WTC11 (cell line): ENCODE measurements at regions not wholly inside any gene's neighbourhood (a gene's known extent, or its start where the extent isn't known, plus 50 kb on each side); places are given as distances from the start of the nearest gene placed in this dataset.
A peak's percentile ranks its signal among the peaks of the same experiment; 100 is the strongest.

Experiments used
- ATAC-seq: fragments of 200-7000 bp; cut with Tn5 transposase; 2 replicates; pipeline ENCODE4 v1.10.0; 2021; ENCODE audit warnings: mild to moderate bottlenecking, moderate library complexity
- CTCF ChIA-PET: fragments of 300-600 bp; sonication (Branson Sonifier 250); formaldehyde crosslinking; loops from one replicate; lab custom pipeline; 2021; ENCODE audit warnings: antibody characterized with exemption; lab: Charles Lee
- POLR2A ChIA-PET: fragments of 350-600 bp; sonication (Branson Sonifier 250); formaldehyde crosslinking; loops from one replicate; lab custom pipeline; 2021; ENCODE audit warnings: antibody characterized with exemption; lab: Charles Lee
- DNase-seq: peaks from one replicate; pipeline ENCODE4 v3.0.0; 2021; ENCODE audit warnings: low spot score
- H3K27ac Mint-ChIP-seq: 2 replicates; pipeline ENCODE4 v1.8.0; 2021; ENCODE audit warnings: mixed read lengths
- H3K27me3 Mint-ChIP-seq: 2 replicates; pipeline ENCODE4 v1.8.0; 2021; ENCODE audit warnings: low read depth, mild to moderate bottlenecking, moderate library complexity, mixed read lengths
- H3K36me3 Mint-ChIP-seq: 2 replicates; pipeline ENCODE4 v1.8.0; 2021; ENCODE audit warnings: mixed read lengths
- H3K4me1 Mint-ChIP-seq: 2 replicates; pipeline ENCODE4 v1.8.0; 2022; ENCODE audit warnings: mixed read lengths
- H3K4me3 Mint-ChIP-seq: 2 replicates; pipeline ENCODE4 v1.8.0; 2021; ENCODE audit warnings: mild to moderate bottlenecking, moderate library complexity, mixed read lengths
- H3K9me3 Mint-ChIP-seq: 2 replicates; pipeline ENCODE4 v1.8.0; 2021; ENCODE audit warnings: mixed read lengths
- ESRRA ChIP-seq: sonication (generic); formaldehyde crosslinking; IDR thresholded peaks from 2 replicates; pipeline ENCODE4 v1.8.1; 2022; ENCODE audit warnings: mild to moderate bottlenecking, missing genetic modification reagents, borderline replicate concordance
- ETV6 ChIP-seq: sonication (generic); formaldehyde crosslinking; IDR thresholded peaks from 2 replicates; pipeline ENCODE4 v1.8.1; 2022; ENCODE audit warnings: mild to moderate bottlenecking, missing genetic modification reagents
- GABPB1 ChIP-seq: sonication (generic); formaldehyde crosslinking; IDR thresholded peaks from 2 replicates; pipeline ENCODE4 v1.8.1; 2023; ENCODE audit warnings: mild to moderate bottlenecking, missing genetic modification reagents
- GTF2I ChIP-seq: fragments of 250-450 bp; sonication (Bioruptor Pico); conservative IDR thresholded peaks from 2 replicates; pipeline ENCODE4 v1.4.0; 2021; ENCODE audit warnings: mild to moderate bottlenecking
- JUN ChIP-seq: sonication (generic); formaldehyde crosslinking; IDR thresholded peaks from 2 replicates; pipeline ENCODE4 v1.8.0; 2023; ENCODE audit warnings: mild to moderate bottlenecking, missing genetic modification reagents
- MYBL2 ChIP-seq: sonication (generic); formaldehyde crosslinking; IDR thresholded peaks from 2 replicates; pipeline ENCODE4 v1.8.1; 2023; ENCODE audit warnings: mild to moderate bottlenecking, moderate library complexity, missing genetic modification reagents
- RORB ChIP-seq: fragments of 250-450 bp; sonication (Bioruptor Pico); IDR thresholded peaks from 2 replicates; pipeline ENCODE4 v1.9.0; 2021; ENCODE audit warnings: mild to moderate bottlenecking
- ZNF317 ChIP-seq: sonication (generic); formaldehyde crosslinking; IDR thresholded peaks from 2 replicates; pipeline ENCODE4 v1.8.1; 2023; ENCODE audit warnings: low read depth, mild to moderate bottlenecking, moderate library complexity, missing genetic modification reagents, borderline replicate concordance
- ZNF416 ChIP-seq: fragments of 250-450 bp; sonication (Bioruptor Pico); IDR thresholded peaks from 2 replicates; pipeline ENCODE4 v1.9.0; 2021; ENCODE audit warnings: mild to moderate bottlenecking, inconsistent platforms
- ZNF423 ChIP-seq: fragments of 250-450 bp; sonication (Bioruptor Pico); IDR thresholded peaks from 2 replicates; pipeline ENCODE4 v2.1.2; 2022; ENCODE audit warnings: mild to moderate bottlenecking, moderate library complexity
- TF ChIP-seq, protein P1 (sequence below): sonication (generic); formaldehyde crosslinking; conservative IDR thresholded peaks from 2 replicates; pipeline ENCODE4 v1.8.1; 2023; ENCODE audit warnings: mild to moderate bottlenecking, low read depth, missing genetic modification reagents, moderate library complexity
- TF ChIP-seq, protein P2 (sequence below): sonication (generic); formaldehyde crosslinking; IDR thresholded peaks from 2 replicates; pipeline ENCODE4 v1.8.1; 2022; ENCODE audit warnings: missing genetic modification reagents, borderline replicate concordance
- TF ChIP-seq, protein P3 (sequence below): sonication (generic); formaldehyde crosslinking; conservative IDR thresholded peaks from 2 replicates; pipeline ENCODE4 v1.8.1; 2022; ENCODE audit warnings: mild to moderate bottlenecking, missing genetic modification reagents
- TF ChIP-seq, protein P4 (sequence below): sonication (generic); formaldehyde crosslinking; IDR thresholded peaks from 2 replicates; pipeline ENCODE4 v1.8.1; 2023; ENCODE audit warnings: mild to moderate bottlenecking, missing genetic modification reagents, moderate library complexity
- TF ChIP-seq, protein P5 (sequence below): sonication (generic); formaldehyde crosslinking; IDR thresholded peaks from 2 replicates; pipeline ENCODE4 v1.8.1; 2023; ENCODE audit warnings: mild to moderate bottlenecking, missing genetic modification reagents
- TF ChIP-seq, protein P6 (sequence below): sonication (generic); formaldehyde crosslinking; IDR thresholded peaks from 2 replicates; pipeline ENCODE4 v1.8.1; 2023; ENCODE audit warnings: mild to moderate bottlenecking, missing genetic modification reagents, borderline replicate concordance
- TF ChIP-seq, protein P7 (sequence below): sonication (generic); formaldehyde crosslinking; IDR thresholded peaks from 2 replicates; pipeline ENCODE4 v1.8.1; 2023; ENCODE audit warnings: mild to moderate bottlenecking, missing genetic modification reagents

DNA sequence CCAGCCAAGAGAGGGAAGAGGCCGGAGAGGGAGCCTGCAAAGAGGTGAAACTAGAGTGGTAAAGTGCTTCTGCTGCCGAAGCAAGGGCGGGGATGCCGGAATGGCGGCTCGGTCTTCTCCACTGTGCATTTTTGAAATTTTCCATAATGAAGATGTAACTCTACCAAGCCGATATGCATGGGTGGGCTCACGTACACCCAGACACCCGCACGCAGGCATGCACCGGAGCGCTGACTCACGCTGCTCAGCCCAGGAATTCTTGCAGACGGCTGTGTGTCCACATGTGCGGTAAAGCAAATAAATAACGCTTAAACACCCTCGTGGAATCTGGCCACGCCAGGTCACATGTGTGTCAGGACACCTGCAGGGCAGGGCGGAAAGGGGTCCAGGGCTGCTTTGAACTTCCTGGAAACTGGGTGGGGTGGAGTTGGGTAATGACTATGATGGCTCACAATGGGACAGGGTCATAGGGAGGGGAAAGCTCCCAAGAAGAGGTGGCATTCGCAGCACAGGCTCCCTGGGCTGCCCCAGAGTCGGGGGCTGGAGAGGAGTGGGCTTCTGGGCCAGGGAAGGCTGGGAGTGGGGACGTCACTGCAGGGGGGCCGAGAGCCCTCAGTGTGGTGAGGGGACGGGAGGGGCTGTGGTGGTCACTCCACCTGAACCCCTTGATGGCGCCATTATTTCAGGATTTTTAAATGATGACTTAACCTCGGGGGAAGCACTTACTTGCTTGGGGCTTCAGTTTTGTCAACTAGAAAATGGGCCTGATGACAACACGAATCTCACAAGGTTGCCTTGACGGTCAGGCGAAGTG is 265.5 kb downstream of the PARN start:
- H3K9me3 Mint-ChIP-seq = no peaks in the 10 kb centered on the region
- no peak overlapping the region; the same call in 1 of the 2 replicates for H3K27ac Mint-ChIP-seq
- peaks cover 8% of the 10 kb centered on the region; the same call in 1 of the 2 replicates for H3K4me1 Mint-ChIP-seq
- peak; percentile 30 for DNase-seq
- no peaks in the 10 kb centered on the region for H3K27me3 Mint-ChIP-seq
- no peak overlapping the region for H3K4me3 Mint-ChIP-seq
- TF ChIP-seq, protein P1, sequence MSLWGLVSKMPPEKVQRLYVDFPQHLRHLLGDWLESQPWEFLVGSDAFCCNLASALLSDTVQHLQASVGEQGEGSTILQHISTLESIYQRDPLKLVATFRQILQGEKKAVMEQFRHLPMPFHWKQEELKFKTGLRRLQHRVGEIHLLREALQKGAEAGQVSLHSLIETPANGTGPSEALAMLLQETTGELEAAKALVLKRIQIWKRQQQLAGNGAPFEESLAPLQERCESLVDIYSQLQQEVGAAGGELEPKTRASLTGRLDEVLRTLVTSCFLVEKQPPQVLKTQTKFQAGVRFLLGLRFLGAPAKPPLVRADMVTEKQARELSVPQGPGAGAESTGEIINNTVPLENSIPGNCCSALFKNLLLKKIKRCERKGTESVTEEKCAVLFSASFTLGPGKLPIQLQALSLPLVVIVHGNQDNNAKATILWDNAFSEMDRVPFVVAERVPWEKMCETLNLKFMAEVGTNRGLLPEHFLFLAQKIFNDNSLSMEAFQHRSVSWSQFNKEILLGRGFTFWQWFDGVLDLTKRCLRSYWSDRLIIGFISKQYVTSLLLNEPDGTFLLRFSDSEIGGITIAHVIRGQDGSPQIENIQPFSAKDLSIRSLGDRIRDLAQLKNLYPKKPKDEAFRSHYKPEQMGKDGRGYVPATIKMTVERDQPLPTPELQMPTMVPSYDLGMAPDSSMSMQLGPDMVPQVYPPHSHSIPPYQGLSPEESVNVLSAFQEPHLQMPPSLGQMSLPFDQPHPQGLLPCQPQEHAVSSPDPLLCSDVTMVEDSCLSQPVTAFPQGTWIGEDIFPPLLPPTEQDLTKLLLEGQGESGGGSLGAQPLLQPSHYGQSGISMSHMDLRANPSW (CRISPR knock-in tag) = no peak
- TF ChIP-seq GABPB1 (CRISPR knock-in tag) (peak; percentile 85), GTF2I (CRISPR knock-in tag) (no peak), ZNF416 (no peak), ZNF423 (CRISPR knock-in tag) (no peak)
- TF ChIP-seq, protein P2, sequence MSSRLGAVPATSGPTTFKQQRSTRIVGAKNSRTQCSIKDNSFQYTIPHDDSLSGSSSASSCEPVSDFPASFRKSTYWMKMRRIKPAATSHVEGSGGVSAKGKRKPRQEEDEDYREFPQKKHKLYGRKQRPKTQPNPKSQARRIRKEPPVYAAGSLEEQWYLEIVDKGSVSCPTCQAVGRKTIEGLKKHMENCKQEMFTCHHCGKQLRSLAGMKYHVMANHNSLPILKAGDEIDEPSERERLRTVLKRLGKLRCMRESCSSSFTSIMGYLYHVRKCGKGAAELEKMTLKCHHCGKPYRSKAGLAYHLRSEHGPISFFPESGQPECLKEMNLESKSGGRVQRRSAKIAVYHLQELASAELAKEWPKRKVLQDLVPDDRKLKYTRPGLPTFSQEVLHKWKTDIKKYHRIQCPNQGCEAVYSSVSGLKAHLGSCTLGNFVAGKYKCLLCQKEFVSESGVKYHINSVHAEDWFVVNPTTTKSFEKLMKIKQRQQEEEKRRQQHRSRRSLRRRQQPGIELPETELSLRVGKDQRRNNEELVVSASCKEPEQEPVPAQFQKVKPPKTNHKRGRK (CRISPR knock-in tag) = no peak
- ATAC-seq = peak; percentile 48
- ChIA-PET POLR2A (no interaction called here), CTCF (no interaction called here)
- no peaks in the 10 kb centered on the region for H3K36me3 Mint-ChIP-seq

DNA sequence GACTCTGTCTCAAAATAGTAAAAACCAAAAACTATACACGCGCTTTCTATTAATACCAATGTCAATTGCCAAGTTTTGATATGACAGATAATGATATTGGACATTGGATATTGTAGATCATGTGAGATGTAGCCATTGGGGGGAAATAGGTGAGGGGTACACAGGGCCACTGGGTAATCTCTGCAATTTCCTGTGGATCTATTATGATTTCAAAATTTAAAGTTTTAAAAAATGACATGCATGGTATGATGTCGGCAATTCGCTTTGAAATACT is 266.0 kb downstream of the PARN start:
- POLR2A ChIA-PET = no interaction called here
- TF ChIP-seq JUN (CRISPR knock-in tag) = no peak
- TF ChIP-seq, protein P3, sequence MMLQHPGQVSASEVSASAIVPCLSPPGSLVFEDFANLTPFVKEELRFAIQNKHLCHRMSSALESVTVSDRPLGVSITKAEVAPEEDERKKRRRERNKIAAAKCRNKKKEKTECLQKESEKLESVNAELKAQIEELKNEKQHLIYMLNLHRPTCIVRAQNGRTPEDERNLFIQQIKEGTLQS (CRISPR knock-in tag) = no peak
- H3K27ac Mint-ChIP-seq = no peak overlapping the region
- no peak for DNase-seq
- H3K4me1 Mint-ChIP-seq = peaks cover 8% of the 10 kb centered on the region; the same call in 1 of the 2 replicates
- no peaks in the 10 kb centered on the region for H3K27me3 Mint-ChIP-seq
- H3K4me3 Mint-ChIP-seq = no peak overlapping the region
- CTCF ChIA-PET = no interaction called here
- H3K36me3 Mint-ChIP-seq = no peaks in the 10 kb centered on the region
- H3K9me3 Mint-ChIP-seq = no peaks in the 10 kb centered on the region
- ATAC-seq = no peak

DNA sequence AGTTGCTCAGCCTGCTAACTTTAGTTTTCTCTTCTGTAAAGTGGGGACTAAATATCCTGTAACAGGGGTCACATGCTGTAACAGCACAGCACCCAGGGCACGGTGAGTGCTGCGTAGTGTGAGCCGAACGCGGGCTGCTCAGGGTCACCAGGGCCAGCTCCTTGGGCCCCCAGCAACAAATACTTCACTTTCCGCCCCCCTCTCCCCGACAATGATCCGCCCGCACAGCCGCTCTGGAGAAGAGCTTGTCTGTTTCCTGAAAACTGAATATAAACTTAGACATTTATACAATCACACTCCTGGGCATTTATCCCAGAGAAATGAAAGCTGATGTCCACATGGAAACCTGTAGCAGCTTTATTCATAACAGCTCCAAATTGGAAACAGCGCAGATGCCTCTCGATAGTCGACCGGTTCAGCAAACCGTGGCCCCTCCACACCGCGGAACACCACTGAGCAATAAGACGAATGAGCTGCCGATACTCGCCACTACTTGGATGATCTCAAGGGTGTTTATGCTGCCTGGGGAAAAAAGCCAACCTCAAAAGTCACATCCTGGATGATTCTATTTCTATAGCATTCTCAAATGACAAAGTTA is 267.2 kb downstream of the PARN start:
- no peak for DNase-seq
- ChIA-PET CTCF (interaction anchor here (0.6 to 1.5 kb wide), 2 partner anchors 14 to 63 kb away, joined by 3 to 4 read pairs; no protein-coding TSS in a partner anchor), POLR2A (no interaction called here)
- H3K9me3 Mint-ChIP-seq = no peaks in the 10 kb centered on the region
- no peak overlapping the region for H3K4me3 Mint-ChIP-seq
- H3K4me1 Mint-ChIP-seq = peaks cover 8% of the 10 kb centered on the region; the same call in 1 of the 2 replicates
- no peak overlapping the region for H3K27ac Mint-ChIP-seq
- ATAC-seq = no peak
- H3K27me3 Mint-ChIP-seq = no peaks in the 10 kb centered on the region
- H3K36me3 Mint-ChIP-seq = no peaks in the 10 kb centered on the region
- TF ChIP-seq MYBL2 (CRISPR knock-in tag) = no peak
- TF ChIP-seq, protein P4, sequence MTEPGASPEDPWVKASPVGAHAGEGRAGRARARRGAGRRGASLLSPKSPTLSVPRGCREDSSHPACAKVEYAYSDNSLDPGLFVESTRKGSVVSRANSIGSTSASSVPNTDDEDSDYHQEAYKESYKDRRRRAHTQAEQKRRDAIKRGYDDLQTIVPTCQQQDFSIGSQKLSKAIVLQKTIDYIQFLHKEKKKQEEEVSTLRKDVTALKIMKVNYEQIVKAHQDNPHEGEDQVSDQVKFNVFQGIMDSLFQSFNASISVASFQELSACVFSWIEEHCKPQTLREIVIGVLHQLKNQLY (CRISPR knock-in tag) = no peak
- TF ChIP-seq, protein P5, sequence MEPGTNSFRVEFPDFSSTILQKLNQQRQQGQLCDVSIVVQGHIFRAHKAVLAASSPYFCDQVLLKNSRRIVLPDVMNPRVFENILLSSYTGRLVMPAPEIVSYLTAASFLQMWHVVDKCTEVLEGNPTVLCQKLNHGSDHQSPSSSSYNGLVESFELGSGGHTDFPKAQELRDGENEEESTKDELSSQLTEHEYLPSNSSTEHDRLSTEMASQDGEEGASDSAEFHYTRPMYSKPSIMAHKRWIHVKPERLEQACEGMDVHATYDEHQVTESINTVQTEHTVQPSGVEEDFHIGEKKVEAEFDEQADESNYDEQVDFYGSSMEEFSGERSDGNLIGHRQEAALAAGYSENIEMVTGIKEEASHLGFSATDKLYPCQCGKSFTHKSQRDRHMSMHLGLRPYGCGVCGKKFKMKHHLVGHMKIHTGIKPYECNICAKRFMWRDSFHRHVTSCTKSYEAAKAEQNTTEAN (CRISPR knock-in tag) = no peak
- no peak for TF ChIP-seq ZNF317 (CRISPR knock-in tag)
- TF ChIP-seq RORB (CRISPR knock-in tag) = no peak
- TF ChIP-seq ZNF416 = no peak
- no peak for TF ChIP-seq GABPB1 (CRISPR knock-in tag)
- TF ChIP-seq, protein P3 (CRISPR knock-in tag) = no peak
- TF ChIP-seq ETV6 (CRISPR knock-in tag) = no peak
- no peak for TF ChIP-seq ESRRA (CRISPR knock-in tag)
- TF ChIP-seq, protein P6, sequence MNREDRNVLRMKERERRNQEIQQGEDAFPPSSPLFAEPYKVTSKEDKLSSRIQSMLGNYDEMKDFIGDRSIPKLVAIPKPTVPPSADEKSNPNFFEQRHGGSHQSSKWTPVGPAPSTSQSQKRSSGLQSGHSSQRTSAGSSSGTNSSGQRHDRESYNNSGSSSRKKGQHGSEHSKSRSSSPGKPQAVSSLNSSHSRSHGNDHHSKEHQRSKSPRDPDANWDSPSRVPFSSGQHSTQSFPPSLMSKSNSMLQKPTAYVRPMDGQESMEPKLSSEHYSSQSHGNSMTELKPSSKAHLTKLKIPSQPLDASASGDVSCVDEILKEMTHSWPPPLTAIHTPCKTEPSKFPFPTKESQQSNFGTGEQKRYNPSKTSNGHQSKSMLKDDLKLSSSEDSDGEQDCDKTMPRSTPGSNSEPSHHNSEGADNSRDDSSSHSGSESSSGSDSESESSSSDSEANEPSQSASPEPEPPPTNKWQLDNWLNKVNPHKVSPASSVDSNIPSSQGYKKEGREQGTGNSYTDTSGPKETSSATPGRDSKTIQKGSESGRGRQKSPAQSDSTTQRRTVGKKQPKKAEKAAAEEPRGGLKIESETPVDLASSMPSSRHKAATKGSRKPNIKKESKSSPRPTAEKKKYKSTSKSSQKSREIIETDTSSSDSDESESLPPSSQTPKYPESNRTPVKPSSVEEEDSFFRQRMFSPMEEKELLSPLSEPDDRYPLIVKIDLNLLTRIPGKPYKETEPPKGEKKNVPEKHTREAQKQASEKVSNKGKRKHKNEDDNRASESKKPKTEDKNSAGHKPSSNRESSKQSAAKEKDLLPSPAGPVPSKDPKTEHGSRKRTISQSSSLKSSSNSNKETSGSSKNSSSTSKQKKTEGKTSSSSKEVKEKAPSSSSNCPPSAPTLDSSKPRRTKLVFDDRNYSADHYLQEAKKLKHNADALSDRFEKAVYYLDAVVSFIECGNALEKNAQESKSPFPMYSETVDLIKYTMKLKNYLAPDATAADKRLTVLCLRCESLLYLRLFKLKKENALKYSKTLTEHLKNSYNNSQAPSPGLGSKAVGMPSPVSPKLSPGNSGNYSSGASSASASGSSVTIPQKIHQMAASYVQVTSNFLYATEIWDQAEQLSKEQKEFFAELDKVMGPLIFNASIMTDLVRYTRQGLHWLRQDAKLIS = no peak
- TF ChIP-seq, protein P7, sequence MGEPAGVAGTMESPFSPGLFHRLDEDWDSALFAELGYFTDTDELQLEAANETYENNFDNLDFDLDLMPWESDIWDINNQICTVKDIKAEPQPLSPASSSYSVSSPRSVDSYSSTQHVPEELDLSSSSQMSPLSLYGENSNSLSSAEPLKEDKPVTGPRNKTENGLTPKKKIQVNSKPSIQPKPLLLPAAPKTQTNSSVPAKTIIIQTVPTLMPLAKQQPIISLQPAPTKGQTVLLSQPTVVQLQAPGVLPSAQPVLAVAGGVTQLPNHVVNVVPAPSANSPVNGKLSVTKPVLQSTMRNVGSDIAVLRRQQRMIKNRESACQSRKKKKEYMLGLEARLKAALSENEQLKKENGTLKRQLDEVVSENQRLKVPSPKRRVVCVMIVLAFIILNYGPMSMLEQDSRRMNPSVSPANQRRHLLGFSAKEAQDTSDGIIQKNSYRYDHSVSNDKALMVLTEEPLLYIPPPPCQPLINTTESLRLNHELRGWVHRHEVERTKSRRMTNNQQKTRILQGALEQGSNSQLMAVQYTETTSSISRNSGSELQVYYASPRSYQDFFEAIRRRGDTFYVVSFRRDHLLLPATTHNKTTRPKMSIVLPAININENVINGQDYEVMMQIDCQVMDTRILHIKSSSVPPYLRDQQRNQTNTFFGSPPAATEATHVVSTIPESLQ (CRISPR knock-in tag) = no peak
